Ishikawa (cell line): ENCODE measurements at regions not wholly inside any gene's neighbourhood (a gene's known extent, or its start where the extent isn't known, plus 50 kb on each side); places are given as distances from the start of the nearest gene placed in this dataset.

Experiments used
- CEBPB ChIP-seq: IDR thresholded peaks from 2 replicates; pipeline ENCODE4 v1.6.1; 2012
- CREB1 ChIP-seq: IDR thresholded peaks from 2 replicates; pipeline ENCODE4 v1.6.1; 2012; ENCODE audit warnings: low read depth
- EGR1 ChIP-seq: IDR thresholded peaks from 2 replicates; pipeline ENCODE4 v1.6.1; 2012
- EP300 ChIP-seq: IDR thresholded peaks from 2 replicates; pipeline ENCODE4 v1.6.1; 2012; ENCODE audit warnings: borderline replicate concordance
- FOXM1 ChIP-seq: IDR thresholded peaks from 2 replicates; pipeline ENCODE4 v1.6.1; 2012; ENCODE audit warnings: low read depth, borderline replicate concordance
- NFIC ChIP-seq: IDR thresholded peaks from 2 replicates; pipeline ENCODE4 v1.6.1; 2012
- RAD21 ChIP-seq: IDR thresholded peaks from 2 replicates; pipeline ENCODE4 v1.6.1; 2012; ENCODE audit warnings: low read depth
- REST ChIP-seq: IDR thresholded peaks from 2 replicates; pipeline ENCODE4 v1.6.1; 2012; ENCODE audit warnings: low read depth, mild to moderate bottlenecking
- TAF1 ChIP-seq: IDR thresholded peaks from 2 replicates; pipeline ENCODE4 v1.6.1; 2012; ENCODE audit warnings: low read depth, mild to moderate bottlenecking
- TCF12 ChIP-seq: IDR thresholded peaks from 2 replicates; pipeline ENCODE4 v1.6.1; 2012; ENCODE audit warnings: low read depth
- TEAD4 ChIP-seq: IDR thresholded peaks from 2 replicates; pipeline ENCODE4 v1.6.1; 2012
- YY1 ChIP-seq: IDR thresholded peaks from 2 replicates; pipeline ENCODE4 v1.6.1; 2012; ENCODE audit warnings: low read depth
- ZBTB7A ChIP-seq: IDR thresholded peaks from 2 replicates; pipeline ENCODE4 v1.6.1; 2012; ENCODE audit warnings: low read depth
- TF ChIP-seq, protein P1 (sequence below): IDR thresholded peaks from 2 replicates; pipeline ENCODE4 v1.6.1; 2012
- TF ChIP-seq, protein P2 (sequence below): IDR thresholded peaks from 2 replicates; pipeline ENCODE4 v1.6.1; 2012

DNA sequence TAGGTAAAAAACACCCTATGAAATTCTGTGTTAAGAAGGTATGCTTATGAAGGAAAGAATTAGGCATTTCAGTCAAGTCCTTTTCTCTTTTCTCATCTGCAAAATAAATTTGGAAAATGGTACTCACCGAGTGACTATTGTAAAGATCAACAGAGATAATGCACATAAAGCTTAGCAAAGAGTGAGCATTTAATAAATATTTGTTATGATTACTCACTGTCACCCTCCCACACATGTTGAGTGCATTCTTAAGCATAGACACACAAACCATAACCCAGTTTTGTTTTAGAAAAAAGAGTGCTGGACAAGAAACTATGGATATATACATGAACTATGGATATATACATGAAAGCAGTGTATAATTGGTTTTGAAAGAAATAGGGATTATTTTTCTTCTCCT is 54.7 kb upstream of the PRLR start:
- TF ChIP-seq TAF1 (no peak), ZBTB7A (no peak), EGR1 (no peak), TCF12 (no peak)

DNA sequence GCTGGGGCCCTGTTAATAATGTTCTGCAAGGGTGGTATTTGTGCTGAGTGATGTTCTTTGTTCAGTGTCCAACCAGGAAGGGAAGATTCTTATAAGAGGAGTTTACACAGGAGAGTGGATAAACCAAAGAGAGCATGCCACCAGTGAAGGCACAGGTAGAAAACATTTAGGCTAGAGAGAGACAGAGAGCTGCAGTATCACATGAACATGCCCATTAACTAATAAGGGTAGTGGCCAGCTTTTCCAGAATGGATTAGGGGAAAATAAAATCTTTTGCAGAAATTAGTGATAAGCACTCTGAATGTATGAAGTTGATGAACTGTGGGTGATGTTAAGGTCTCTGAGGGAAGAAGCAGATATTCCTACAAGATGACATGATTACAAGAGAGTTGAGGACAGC is 54.1 kb upstream of the PRLR start:
- no peak for TF ChIP-seq TAF1
- no peak for TF ChIP-seq NFIC
- no peak for TF ChIP-seq ZBTB7A
- no peak for TF ChIP-seq RAD21
- no peak for TF ChIP-seq TCF12
- no peak for TF ChIP-seq EP300
- no peak for TF ChIP-seq YY1
- TF ChIP-seq, protein P1, sequence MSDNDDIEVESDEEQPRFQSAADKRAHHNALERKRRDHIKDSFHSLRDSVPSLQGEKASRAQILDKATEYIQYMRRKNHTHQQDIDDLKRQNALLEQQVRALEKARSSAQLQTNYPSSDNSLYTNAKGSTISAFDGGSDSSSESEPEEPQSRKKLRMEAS = no peak
- no peak for TF ChIP-seq CEBPB
- no peak for TF ChIP-seq EGR1
- TF ChIP-seq REST = no peak
- no peak for TF ChIP-seq FOXM1
- TF ChIP-seq, protein P2, sequence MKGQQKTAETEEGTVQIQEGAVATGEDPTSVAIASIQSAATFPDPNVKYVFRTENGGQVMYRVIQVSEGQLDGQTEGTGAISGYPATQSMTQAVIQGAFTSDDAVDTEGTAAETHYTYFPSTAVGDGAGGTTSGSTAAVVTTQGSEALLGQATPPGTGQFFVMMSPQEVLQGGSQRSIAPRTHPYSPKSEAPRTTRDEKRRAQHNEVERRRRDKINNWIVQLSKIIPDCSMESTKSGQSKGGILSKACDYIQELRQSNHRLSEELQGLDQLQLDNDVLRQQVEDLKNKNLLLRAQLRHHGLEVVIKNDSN = no peak
- TF ChIP-seq TEAD4 = no peak
- no peak for TF ChIP-seq CREB1

GRCh38 chr5:35282810-35283209 is 52.5 kb upstream of the PRLR start:
- TF ChIP-seq YY1 = no peak
- TF ChIP-seq, protein P2 = no peak
- no peak for TF ChIP-seq EGR1
- no peak for TF ChIP-seq RAD21
- no peak for TF ChIP-seq CEBPB
- peak; percentile 82 for TF ChIP-seq NFIC
- 0 out of 2 replicates have a peak, but pooled peaks have one; percentile 9 for TF ChIP-seq REST
- no peak for TF ChIP-seq CREB1
- peak; percentile 55; the same call in 1 of the 2 replicates for TF ChIP-seq TCF12
- TF ChIP-seq FOXM1 = peak; percentile 68; the same call in 1 of the 2 replicates
- TF ChIP-seq, protein P1 = peak; percentile 26; the same call in 1 of the 2 replicates
- no peak for TF ChIP-seq TAF1
- TF ChIP-seq TEAD4 = peak; percentile 50; the same call in 1 of the 2 replicates
- peak; percentile 82 for TF ChIP-seq EP300
- no peak for TF ChIP-seq ZBTB7A

- TF ChIP-seq CEBPB (no peak), EGR1 (no peak), TAF1 (no peak), TCF12 (no peak)
Observed at GRCh38 chr5:35281613-35282012, 51.3 kb upstream of the PRLR start.
